ENCODE measurements at regions not wholly inside any gene's neighbourhood (a gene's known extent, or its start where the extent isn't known, plus 50 kb on each side); places are given as distances from the start of the nearest gene placed in this dataset.

DNA sequence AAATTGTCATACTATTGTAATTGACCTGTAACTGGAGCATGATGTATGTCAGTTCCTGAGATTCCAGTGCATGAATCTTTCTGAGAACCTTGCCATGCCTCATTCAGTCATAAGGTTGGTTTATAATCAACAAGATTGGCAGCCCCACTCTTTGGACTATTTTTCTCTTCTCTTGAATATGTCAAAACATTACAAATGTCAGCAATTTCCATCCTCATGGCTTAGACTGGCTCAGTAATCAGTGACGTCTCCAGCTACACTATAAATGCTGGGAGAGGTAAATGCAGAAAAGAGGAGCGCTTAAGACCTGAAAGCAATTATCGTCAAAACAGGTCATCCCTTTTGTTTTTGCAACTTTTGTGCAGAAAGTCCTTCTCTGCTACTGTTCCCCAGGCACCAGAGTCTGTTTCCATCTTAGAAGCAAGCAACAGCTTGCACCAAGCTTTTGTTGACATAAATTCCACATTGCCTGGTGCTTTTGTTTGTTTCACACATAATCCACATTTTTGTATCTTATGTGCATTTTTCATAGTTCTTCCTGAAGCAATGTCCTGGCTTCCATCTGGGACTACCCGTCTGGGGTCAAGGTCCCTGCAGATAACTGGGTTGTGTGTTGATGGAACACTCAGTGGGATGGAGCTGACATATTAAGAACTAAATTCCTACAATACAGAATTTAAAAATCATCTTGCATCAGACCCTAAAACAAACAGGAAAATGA is 149.8 kb downstream of the OSR1 start:
- H3K4me3 ChIP-seq (ENCODE audit: low read length): no peak overlapping the region
- no peaks in the 10 kb centered on the region for H3K27me3 ChIP-seq (ENCODE audit: control insufficient read depth, low read length)
- H3F3A ChIP-seq (ENCODE audit: control insufficient read depth, insufficient read depth): no peaks in the 10 kb centered on the region
- H3K4me2 ChIP-seq (ENCODE audit: low read length): no peak overlapping the region
- no peaks in the 10 kb centered on the region for H4K20me1 ChIP-seq (ENCODE audit: control insufficient read depth, insufficient read depth, low read depth, low read length)
- no peaks in the 10 kb centered on the region for H3K9me3 ChIP-seq (ENCODE audit: control insufficient read depth, insufficient read depth, low read length)
- H3K9me2 ChIP-seq (replicated peaks; ENCODE audit: control insufficient read depth, low read length): no peaks in the 10 kb centered on the region
- TF ChIP-seq, protein P1, sequence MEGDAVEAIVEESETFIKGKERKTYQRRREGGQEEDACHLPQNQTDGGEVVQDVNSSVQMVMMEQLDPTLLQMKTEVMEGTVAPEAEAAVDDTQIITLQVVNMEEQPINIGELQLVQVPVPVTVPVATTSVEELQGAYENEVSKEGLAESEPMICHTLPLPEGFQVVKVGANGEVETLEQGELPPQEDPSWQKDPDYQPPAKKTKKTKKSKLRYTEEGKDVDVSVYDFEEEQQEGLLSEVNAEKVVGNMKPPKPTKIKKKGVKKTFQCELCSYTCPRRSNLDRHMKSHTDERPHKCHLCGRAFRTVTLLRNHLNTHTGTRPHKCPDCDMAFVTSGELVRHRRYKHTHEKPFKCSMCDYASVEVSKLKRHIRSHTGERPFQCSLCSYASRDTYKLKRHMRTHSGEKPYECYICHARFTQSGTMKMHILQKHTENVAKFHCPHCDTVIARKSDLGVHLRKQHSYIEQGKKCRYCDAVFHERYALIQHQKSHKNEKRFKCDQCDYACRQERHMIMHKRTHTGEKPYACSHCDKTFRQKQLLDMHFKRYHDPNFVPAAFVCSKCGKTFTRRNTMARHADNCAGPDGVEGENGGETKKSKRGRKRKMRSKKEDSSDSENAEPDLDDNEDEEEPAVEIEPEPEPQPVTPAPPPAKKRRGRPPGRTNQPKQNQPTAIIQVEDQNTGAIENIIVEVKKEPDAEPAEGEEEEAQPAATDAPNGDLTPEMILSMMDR (IDR thresholded peaks at IDR 0.05; ENCODE audit: low read depth, low read length, poor library complexity, severe bottlenecking): no peak
- H3K79me2 ChIP-seq (ENCODE audit: control insufficient read depth, low read length): no peaks in the 10 kb centered on the region
- no peaks in the 10 kb centered on the region for H3K4me1 ChIP-seq (ENCODE audit: control insufficient read depth, low read length)
- no peaks in the 10 kb centered on the region for H3K36me3 ChIP-seq (ENCODE audit: control insufficient read depth, low read length)
- H3K27ac ChIP-seq (ENCODE audit: low read depth, low read length): no peak overlapping the region

DNA sequence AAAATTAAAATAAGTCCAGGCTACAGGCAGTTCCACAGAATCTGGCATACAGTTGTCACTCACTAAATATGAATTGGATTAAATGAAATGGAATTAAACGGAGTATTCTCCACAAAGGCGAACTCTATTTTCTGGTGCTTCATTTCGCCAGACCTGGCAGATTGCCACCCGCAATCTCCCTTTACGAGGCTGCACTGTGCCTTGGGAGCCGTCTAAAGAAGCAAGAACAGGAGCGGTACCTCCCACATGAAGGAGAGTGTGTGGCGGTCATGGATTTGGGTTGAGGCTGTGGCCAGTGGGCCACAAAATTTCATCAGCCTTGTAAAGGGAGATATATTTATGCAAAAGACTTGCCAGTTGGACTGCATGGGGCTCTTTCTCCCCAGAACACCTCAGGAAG is 151.0 kb downstream of the OSR1 start:
- no peaks in the 10 kb centered on the region for H3K9me3 ChIP-seq (ENCODE audit: control insufficient read depth, insufficient read depth, low read length)
- H4K20me1 ChIP-seq (ENCODE audit: control insufficient read depth, insufficient read depth, low read depth, low read length): no peaks in the 10 kb centered on the region
- no peak overlapping the region for H3K27ac ChIP-seq (ENCODE audit: low read depth, low read length)
- no peaks in the 10 kb centered on the region for H3K79me2 ChIP-seq (ENCODE audit: control insufficient read depth, low read length)
- no peaks in the 10 kb centered on the region for H3F3A ChIP-seq (ENCODE audit: control insufficient read depth, insufficient read depth)
- H3K4me2 ChIP-seq (ENCODE audit: low read length): no peak overlapping the region
- H3K4me1 ChIP-seq (ENCODE audit: control insufficient read depth, low read length): no peaks in the 10 kb centered on the region
- H3K27me3 ChIP-seq (ENCODE audit: control insufficient read depth, low read length): no peaks in the 10 kb centered on the region
- H3K4me3 ChIP-seq (ENCODE audit: low read length): no peak overlapping the region
- TF ChIP-seq EZH2phosphoT487 (IDR thresholded peaks at IDR 0.05; ENCODE audit: borderline replicate concordance, low read length): no peak
- TF ChIP-seq, protein P1 (IDR thresholded peaks at IDR 0.05; ENCODE audit: low read depth, low read length, poor library complexity, severe bottlenecking): no peak
- no peaks in the 10 kb centered on the region for H3K36me3 ChIP-seq (ENCODE audit: control insufficient read depth, low read length)
- H3K9me2 ChIP-seq (replicated peaks; ENCODE audit: control insufficient read depth, low read length): no peaks in the 10 kb centered on the region

GRCh38 chr2:19205983-19206533 is 152.4 kb downstream of the OSR1 start:
- H3F3A ChIP-seq (ENCODE audit: control insufficient read depth, insufficient read depth): no peaks in the 10 kb centered on the region
- no peaks in the 10 kb centered on the region for H3K36me3 ChIP-seq (ENCODE audit: control insufficient read depth, low read length)
- H3K4me3 ChIP-seq (ENCODE audit: low read length): no peak overlapping the region
- H3K9me2 ChIP-seq (replicated peaks; ENCODE audit: control insufficient read depth, low read length): no peaks in the 10 kb centered on the region
- H3K4me2 ChIP-seq (ENCODE audit: low read length): no peak overlapping the region
- no peaks in the 10 kb centered on the region for H3K9me3 ChIP-seq (ENCODE audit: control insufficient read depth, insufficient read depth, low read length)
- H4K20me1 ChIP-seq (ENCODE audit: control insufficient read depth, insufficient read depth, low read depth, low read length): no peaks in the 10 kb centered on the region
- no peaks in the 10 kb centered on the region for H3K4me1 ChIP-seq (ENCODE audit: control insufficient read depth, low read length)
- H3K79me2 ChIP-seq (ENCODE audit: control insufficient read depth, low read length): no peaks in the 10 kb centered on the region
- H3K27me3 ChIP-seq (ENCODE audit: control insufficient read depth, low read length): no peaks in the 10 kb centered on the region
- H3K27ac ChIP-seq (ENCODE audit: low read depth, low read length): no peak overlapping the region
- TF ChIP-seq, protein P1 (IDR thresholded peaks at IDR 0.05; ENCODE audit: low read depth, low read length, poor library complexity, severe bottlenecking): no peak
- no peak for TF ChIP-seq EZH2phosphoT487 (IDR thresholded peaks at IDR 0.05; ENCODE audit: borderline replicate concordance, low read length)

All from DOHH2 (cell line).